Right atrium auricular region (tissue), 2 donors: ENCODE measurements at regions not wholly inside any gene's neighbourhood (a gene's known extent, or its start where the extent isn't known, plus 50 kb on each side); places are given as distances from the start of the nearest gene placed in this dataset.

Experiments
- DNase-seq: peaks from one replicate; pipeline ENCODE4 v3.0.0-alpha.2; 2019; ENCODE audit warnings: low spot score
- H3K27ac ChIP-seq, 2 donors: fragments of 200-600 bp; sonication (generic); 1 replicate in 1 of 2; 2 replicates in 1 of 2; pipeline ENCODE4 v1.5.1; 2016 to 2019
- H3K27me3 ChIP-seq, 2 donors: fragments of 200-600 bp; sonication (generic); one replicate each; pipeline versions ENCODE4 v1.5.1 to v1.6.0; 2017 to 2019
- H3K36me3 ChIP-seq: fragments of 200-600 bp; sonication (generic); one replicate; pipeline ENCODE4 v1.5.1; 2016
- H3K4me1 ChIP-seq, 2 donors: fragments of 200-600 bp; sonication (generic); one replicate each; pipeline versions ENCODE4 v1.5.1 to v1.6.0; 2017 to 2019
- H3K4me3 ChIP-seq, 2 donors: fragments of 200-600 bp; sonication (generic); 1 replicate in 1 of 2; 2 replicates in 1 of 2; pipeline ENCODE4 v1.5.1; 2017 to 2019; ENCODE audit warnings: mild to moderate bottlenecking in 1 of 2, moderate library complexity in 1 of 2
- H3K9me3 ChIP-seq, 2 donors: fragments of 200-600 bp; sonication (generic); one replicate each; pipeline ENCODE4 v1.5.1; 2019
- TF ChIP-seq, protein P1 (sequence below), 2 donors: fragments of 200-600 bp; sonication (generic); IDR thresholded peaks; one replicate each; pipeline ENCODE4 v1.5.1; 2019; ENCODE audit warnings: antibody characterized with exemption in 2 of 2

DNA sequence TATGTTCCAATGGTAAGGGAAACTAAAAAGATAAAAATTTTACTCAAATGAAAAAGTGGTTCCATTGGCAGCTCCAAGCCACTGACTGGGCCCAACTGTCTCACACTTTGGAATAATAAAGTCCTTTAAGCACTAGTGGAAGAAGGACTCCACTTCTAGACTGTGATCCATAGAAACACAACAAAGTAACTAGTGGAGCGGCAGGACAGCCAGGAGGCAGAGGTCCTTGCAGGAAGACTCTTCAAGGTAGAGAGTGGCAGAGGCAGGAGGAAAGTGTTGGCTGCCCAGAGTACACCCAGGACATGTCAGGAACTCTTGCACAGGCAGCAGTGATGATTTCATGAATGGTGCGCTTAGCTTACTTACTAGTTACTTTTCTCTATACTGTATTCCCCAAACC, 65.0 kb upstream of the CCN6 start:
- no peak for DNase-seq
- no peaks in the 10 kb centered on the region for H3K36me3 ChIP-seq
- no peaks in the 10 kb centered on the region for H3K4me1 ChIP-seq
- TF ChIP-seq, protein P1, sequence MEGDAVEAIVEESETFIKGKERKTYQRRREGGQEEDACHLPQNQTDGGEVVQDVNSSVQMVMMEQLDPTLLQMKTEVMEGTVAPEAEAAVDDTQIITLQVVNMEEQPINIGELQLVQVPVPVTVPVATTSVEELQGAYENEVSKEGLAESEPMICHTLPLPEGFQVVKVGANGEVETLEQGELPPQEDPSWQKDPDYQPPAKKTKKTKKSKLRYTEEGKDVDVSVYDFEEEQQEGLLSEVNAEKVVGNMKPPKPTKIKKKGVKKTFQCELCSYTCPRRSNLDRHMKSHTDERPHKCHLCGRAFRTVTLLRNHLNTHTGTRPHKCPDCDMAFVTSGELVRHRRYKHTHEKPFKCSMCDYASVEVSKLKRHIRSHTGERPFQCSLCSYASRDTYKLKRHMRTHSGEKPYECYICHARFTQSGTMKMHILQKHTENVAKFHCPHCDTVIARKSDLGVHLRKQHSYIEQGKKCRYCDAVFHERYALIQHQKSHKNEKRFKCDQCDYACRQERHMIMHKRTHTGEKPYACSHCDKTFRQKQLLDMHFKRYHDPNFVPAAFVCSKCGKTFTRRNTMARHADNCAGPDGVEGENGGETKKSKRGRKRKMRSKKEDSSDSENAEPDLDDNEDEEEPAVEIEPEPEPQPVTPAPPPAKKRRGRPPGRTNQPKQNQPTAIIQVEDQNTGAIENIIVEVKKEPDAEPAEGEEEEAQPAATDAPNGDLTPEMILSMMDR (IDR thresholded peaks at IDR 0.05): no peak
- no peak overlapping the region for H3K4me3 ChIP-seq
- H3K27ac ChIP-seq: no peak overlapping the region
- no peaks in the 10 kb centered on the region for H3K27me3 ChIP-seq
- no peaks in the 10 kb centered on the region for H3K9me3 ChIP-seq

DNA sequence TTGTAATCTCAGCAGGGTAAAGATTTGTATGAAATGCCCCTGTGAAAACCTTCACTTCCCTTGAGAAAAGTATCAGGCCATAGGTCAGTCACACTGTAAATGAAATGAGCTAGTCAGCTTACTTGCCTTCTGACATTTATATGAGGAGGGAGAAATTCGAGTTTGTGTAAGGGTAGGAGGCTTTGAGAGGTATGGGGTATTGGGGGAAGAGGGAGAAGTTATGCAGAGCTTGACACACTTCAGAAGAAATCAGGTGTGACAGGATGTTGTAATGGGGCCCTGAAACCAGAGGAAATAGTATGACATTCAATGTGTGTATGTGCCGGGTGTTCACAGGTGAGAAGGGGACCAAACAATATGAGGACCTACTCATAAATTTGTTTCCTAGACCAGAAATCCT, 64.2 kb upstream of the CCN6 start:
- no peak overlapping the region for H3K4me3 ChIP-seq
- no peaks in the 10 kb centered on the region for H3K36me3 ChIP-seq
- TF ChIP-seq, protein P1 (IDR thresholded peaks at IDR 0.05): no peak
- H3K4me1 ChIP-seq: no peaks in the 10 kb centered on the region
- DNase-seq: no peak
- H3K9me3 ChIP-seq: no peaks in the 10 kb centered on the region
- no peak overlapping the region for H3K27ac ChIP-seq
- no peaks in the 10 kb centered on the region for H3K27me3 ChIP-seq

DNA sequence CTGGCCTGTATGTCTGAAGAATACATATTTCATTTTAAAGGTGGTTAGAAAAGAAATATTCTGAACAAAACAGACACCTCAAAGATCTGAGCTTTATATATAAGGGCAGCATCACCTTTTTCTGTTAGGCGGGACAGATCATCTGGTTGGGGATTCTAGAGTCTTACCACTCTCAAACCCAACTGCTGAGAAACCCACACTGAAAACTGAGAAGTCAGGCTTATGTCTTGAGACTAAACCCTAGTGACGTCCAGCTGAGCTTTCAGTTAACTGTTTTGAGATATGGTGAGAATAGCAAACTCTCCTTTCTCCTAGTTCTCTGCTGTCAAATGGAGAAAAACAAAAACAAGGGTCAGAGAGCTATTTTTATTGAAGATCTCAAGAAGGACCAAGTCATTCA, 63.7 kb upstream of the CCN6 start:
- Histone ChIP-seq H3K27ac (no peak overlapping the region), H3K36me3 (no peaks in the 10 kb centered on the region), H3K27me3 (no peaks in the 10 kb centered on the region), H3K4me1 (no peaks in the 10 kb centered on the region), H3K4me3 (no peak overlapping the region), H3K9me3 (no peaks in the 10 kb centered on the region)
- no peak for DNase-seq
- TF ChIP-seq, protein P1 (IDR thresholded peaks at IDR 0.05): no peak

DNA sequence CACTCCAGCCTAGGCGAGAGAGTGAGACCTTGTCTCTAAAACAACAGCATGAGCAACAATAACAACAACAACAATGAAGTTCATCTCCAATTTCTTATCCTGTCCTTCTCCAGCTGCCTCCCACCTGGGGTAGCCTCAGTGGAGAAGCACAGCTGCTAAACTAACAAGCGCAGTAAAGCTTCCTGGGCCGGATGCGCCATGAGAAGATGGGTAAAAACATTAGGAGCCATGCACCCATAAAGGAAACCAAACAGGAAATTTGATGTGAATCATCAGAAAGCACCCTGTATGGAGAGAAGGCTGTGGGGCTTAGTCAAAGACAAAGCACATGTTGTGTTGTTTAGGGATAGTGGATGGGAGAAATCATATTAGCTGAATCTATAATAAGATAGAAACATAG, 61.1 kb upstream of the CCN6 start:
- no peak for DNase-seq
- TF ChIP-seq, protein P1 (IDR thresholded peaks at IDR 0.05): no peak
- Histone ChIP-seq H3K27ac (no peak overlapping the region), H3K36me3 (no peaks in the 10 kb centered on the region), H3K9me3 (no peaks in the 10 kb centered on the region), H3K27me3 (no peaks in the 10 kb centered on the region), H3K4me3 (no peak overlapping the region), H3K4me1 (peaks cover 0 to 6% of the 10 kb centered on the region in 2 donors)

DNA sequence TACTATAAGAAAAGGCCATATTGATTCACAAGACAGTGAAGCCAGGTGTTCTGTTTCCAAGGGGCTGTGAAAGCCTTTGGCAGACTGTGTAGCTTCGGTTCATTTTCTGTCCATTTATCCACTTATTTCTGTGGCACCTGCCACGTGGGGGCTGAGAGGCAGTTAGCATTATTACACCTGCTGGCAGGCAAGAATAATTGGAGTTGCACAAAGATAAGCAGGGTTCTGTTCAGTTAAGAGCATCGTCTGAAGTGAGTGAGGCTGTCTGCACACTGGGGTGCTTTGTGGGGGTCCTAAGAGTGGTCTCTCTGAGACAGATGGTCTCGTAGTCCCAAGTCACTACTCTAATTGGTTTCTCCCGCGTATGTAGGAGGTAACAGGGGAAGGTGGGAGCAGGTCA, 60.6 kb upstream of the CCN6 start:
- no peaks in the 10 kb centered on the region for H3K36me3 ChIP-seq
- no peak overlapping the region for H3K4me3 ChIP-seq
- no peak overlapping the region for H3K27ac ChIP-seq
- H3K4me1 ChIP-seq: peaks cover 0 to 6% of the 10 kb centered on the region in 2 donors
- H3K9me3 ChIP-seq: no peaks in the 10 kb centered on the region
- no peaks in the 10 kb centered on the region for H3K27me3 ChIP-seq
- no peak for DNase-seq
- TF ChIP-seq, protein P1 (IDR thresholded peaks at IDR 0.05): no peak

DNA sequence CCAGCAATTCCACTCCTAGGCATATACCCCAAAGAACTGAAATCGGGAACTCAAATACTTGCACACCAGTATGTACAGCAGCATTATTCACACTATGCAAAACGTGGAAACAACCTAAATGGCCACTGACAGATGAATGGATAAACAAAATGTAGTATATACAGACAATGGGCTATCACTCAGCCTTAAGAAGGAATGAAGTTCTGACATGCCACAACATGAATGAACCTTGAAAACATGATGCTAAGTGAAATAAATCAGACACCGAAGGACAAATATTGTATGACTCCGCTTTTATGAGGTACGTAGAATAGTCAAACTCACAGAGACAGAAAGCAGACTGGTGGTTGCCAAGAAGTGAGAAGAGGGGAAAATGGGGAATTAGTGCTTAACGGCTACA, 59.1 kb upstream of the CCN6 start:
- Histone ChIP-seq H3K4me3 (no peak overlapping the region), H3K36me3 (no peaks in the 10 kb centered on the region), H3K9me3 (no peaks in the 10 kb centered on the region), H3K27ac (no peak overlapping the region), H3K27me3 (no peaks in the 10 kb centered on the region), H3K4me1 (peaks cover 0 to 6% of the 10 kb centered on the region in 2 donors)
- TF ChIP-seq, protein P1 (IDR thresholded peaks at IDR 0.05): no peak
- DNase-seq: no peak
